A673 (cell line): ENCODE measurements at regions not wholly inside any gene's neighbourhood (a gene's known extent, or its start where the extent isn't known, plus 50 kb on each side); places are given as distances from the start of the nearest gene placed in this dataset.

Source experiments
- CTCF ChIP-seq: fragments of 300-800, 200-600 bp; sonication (generic); conservative IDR thresholded peaks from 2 replicates; pipeline ENCODE4 v1.5.1; 2017; ENCODE audit warnings: low read depth, mild to moderate bottlenecking, antibody characterized with exemption, low read length, moderate library complexity, mixed read lengths
- EZH2 ChIP-seq: fragments of 200-600 bp; sonication (generic); IDR thresholded peaks from 2 replicates; pipeline ENCODE4 v1.6.1; 2017; ENCODE audit warnings: borderline replicate concordance, low read depth, mild to moderate bottlenecking, mixed read lengths, antibody characterized with exemption, low read length; ENCODE audit not compliant: poor library complexity, severe bottlenecking

- TF ChIP-seq CTCF, result no peak
- no peak for TF ChIP-seq EZH2
These were observed 192.9 kb downstream of the MAF start for GRCh38 chr16:79407461-79408135.
